ENCODE measurements at regions not wholly inside any gene's neighbourhood (a gene's known extent, or its start where the extent isn't known, plus 50 kb on each side); places are given as distances from the start of the nearest gene placed in this dataset.
A peak's percentile ranks its signal among the peaks of the same experiment; 100 is the strongest.

GRCh38 chr3:73927203-73927570 is 302.4 kb upstream of the PDZRN3 start:
- no peak for DNase-seq

GRCh38 chr3:73926360-73927202 is 301.8 kb upstream of the PDZRN3 start:
- DNase-seq = no peak

GRCh38 chr3:73925011-73925410 is 300.3 kb upstream of the PDZRN3 start:
- DNase-seq = no peak

GRCh38 chr3:73924048-73924447 is 299.3 kb upstream of the PDZRN3 start:
- DNase-seq = no peak

- DNase-seq = no peak
These were observed 292.9 kb upstream of the PDZRN3 start for GRCh38 chr3:73917643-73918042.

GRCh38 chr3:73915886-73916285 is 291.1 kb upstream of the PDZRN3 start:
- DNase-seq = no peak

GRCh38 chr3:73908218-73908617 is 283.5 kb upstream of the PDZRN3 start:
- no peak for DNase-seq

- DNase-seq = no peak
These were observed 276.9 kb upstream of the PDZRN3 start for GRCh38 chr3:73901686-73902085.

GRCh38 chr3:73894474-73895213 is 269.9 kb upstream of the PDZRN3 start:
- DNase-seq = no peak

GRCh38 chr3:73893089-73893488 is 268.3 kb upstream of the PDZRN3 start:
- no peak for DNase-seq

GRCh38 chr3:73885862-73886261 is 261.1 kb upstream of the PDZRN3 start:
- DNase-seq = no peak

- DNase-seq = no peak
These were observed 259.6 kb upstream of the PDZRN3 start for GRCh38 chr3:73884361-73884760.

- DNase-seq = no peak
These were observed 258.8 kb upstream of the PDZRN3 start for GRCh38 chr3:73883497-73883896.

GRCh38 chr3:73874606-73875369 is 250.0 kb upstream of the PDZRN3 start:
- DNase-seq = no peak

- DNase-seq = no peak
These were observed 249.4 kb upstream of the PDZRN3 start for GRCh38 chr3:73874161-73874560.

GRCh38 chr3:73868688-73869315 is 244.1 kb upstream of the PDZRN3 start:
- DNase-seq = peak; percentile 49

- DNase-seq = no peak
These were observed 242.8 kb upstream of the PDZRN3 start for GRCh38 chr3:73867524-73867923.

- no peak for DNase-seq
These were observed 242.1 kb upstream of the PDZRN3 start for GRCh38 chr3:73866846-73867245.

GRCh38 chr3:73863546-73864079 is 238.9 kb upstream of the PDZRN3 start:
- no peak for DNase-seq

GRCh38 chr3:73855813-73856212 is 231.1 kb upstream of the PDZRN3 start:
- DNase-seq = no peak

GRCh38 chr3:73848173-73848906 is 223.6 kb upstream of the PDZRN3 start:
- DNase-seq = peak; percentile 47

GRCh38 chr3:73846951-73847350 is 222.2 kb upstream of the PDZRN3 start:
- no peak for DNase-seq

Measured in fibroblast of skin of back (primary cell).